HL-60 (cell line): ENCODE measurements at regions not wholly inside any gene's neighbourhood (a gene's known extent, or its start where the extent isn't known, plus 50 kb on each side); places are given as distances from the start of the nearest gene placed in this dataset.

Experiments
- DNase-seq, 2 experiments: peaks; one replicate each; pipeline ENCODE4 v3.0.0-alpha.2; 2010 to 2020; ENCODE audit warnings: low read depth in 1 of 2, low spot score in 1 of 2
- H3K27ac ChIP-seq: fragments of 250-450 bp; sonication (Bioruptor Pico); replicated peaks from 2 replicates; pipeline ENCODE4 v1.5.1; 2020; ENCODE audit warnings: mild to moderate bottlenecking, moderate library complexity
- H3K27me3 ChIP-seq: fragments of 250-450 bp; sonication (Bioruptor Pico); 2 replicates; pipeline ENCODE4 v1.5.1; 2021; ENCODE audit warnings: mild to moderate bottlenecking, moderate library complexity; ENCODE audit not compliant: insufficient read depth, poor library complexity, severe bottlenecking
- H3K4me3 ChIP-seq: replicated peaks from 2 replicates; pipeline ENCODE4 v1.5.1; 2011; ENCODE audit warnings: mild to moderate bottlenecking, control low read depth, low read length; ENCODE audit not compliant: insufficient read depth
- GABPA ChIP-seq: IDR thresholded peaks from 2 replicates; pipeline ENCODE4 v1.6.1; 2012; ENCODE audit warnings: low read depth
- POLR2AphosphoS5 ChIP-seq: IDR thresholded peaks from 2 replicates; pipeline ENCODE4 v1.6.1; 2012; ENCODE audit warnings: low read depth
- SPI1 ChIP-seq: IDR thresholded peaks from 2 replicates; pipeline ENCODE4 v1.6.1; 2012; ENCODE audit warnings: low read depth, mild to moderate bottlenecking, borderline replicate concordance
- TF ChIP-seq, protein P1 (sequence below): IDR thresholded peaks from 2 replicates; pipeline ENCODE4 v1.6.1; 2012; ENCODE audit warnings: low read depth; ENCODE audit not compliant: insufficient replicate concordance
- TF ChIP-seq, protein P2 (sequence below): IDR thresholded peaks from one replicate; pipeline ENCODE4 v1.5.1; 2011; ENCODE audit warnings: low read length, control low read depth, inconsistent platforms; ENCODE audit not compliant: insufficient read depth

DNA sequence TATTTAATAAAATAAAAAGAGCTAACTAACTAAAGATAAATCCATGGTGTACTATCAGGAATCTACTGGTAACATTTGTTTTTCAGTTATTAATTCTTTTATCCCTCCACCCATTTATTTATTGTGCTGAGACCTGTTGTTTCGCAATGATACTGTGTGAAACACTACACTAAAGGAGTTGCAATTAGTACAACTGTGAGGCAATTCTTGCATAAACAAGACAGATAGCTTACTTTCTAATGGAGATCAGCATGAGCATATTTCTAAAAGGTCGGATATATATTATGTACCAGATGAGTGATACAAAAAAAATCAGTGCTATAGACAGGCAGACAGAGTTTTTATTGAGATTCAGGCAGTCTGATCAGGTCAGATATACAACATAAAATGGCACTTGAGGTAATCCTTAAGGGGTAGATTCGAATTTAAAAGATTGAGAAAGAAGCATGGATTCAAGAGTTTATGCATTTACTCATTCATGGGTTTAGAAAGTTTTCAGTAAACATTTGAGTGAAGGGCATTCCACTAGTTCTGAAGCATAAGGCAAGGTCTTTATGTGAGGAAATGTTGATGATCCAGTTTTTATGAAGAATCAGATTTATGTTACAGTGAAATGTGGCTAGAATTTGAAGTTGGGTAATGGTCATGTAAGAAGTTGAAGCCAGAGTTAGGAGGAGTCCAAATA is 147.6 kb downstream of the POLR1F start:
- no peak overlapping the region for H3K27ac ChIP-seq
- no peak overlapping the region for H3K4me3 ChIP-seq
- DNase-seq, result no peak
- H3K27me3 ChIP-seq, result no peaks in the 10 kb centered on the region
- TF ChIP-seq, protein P1, sequence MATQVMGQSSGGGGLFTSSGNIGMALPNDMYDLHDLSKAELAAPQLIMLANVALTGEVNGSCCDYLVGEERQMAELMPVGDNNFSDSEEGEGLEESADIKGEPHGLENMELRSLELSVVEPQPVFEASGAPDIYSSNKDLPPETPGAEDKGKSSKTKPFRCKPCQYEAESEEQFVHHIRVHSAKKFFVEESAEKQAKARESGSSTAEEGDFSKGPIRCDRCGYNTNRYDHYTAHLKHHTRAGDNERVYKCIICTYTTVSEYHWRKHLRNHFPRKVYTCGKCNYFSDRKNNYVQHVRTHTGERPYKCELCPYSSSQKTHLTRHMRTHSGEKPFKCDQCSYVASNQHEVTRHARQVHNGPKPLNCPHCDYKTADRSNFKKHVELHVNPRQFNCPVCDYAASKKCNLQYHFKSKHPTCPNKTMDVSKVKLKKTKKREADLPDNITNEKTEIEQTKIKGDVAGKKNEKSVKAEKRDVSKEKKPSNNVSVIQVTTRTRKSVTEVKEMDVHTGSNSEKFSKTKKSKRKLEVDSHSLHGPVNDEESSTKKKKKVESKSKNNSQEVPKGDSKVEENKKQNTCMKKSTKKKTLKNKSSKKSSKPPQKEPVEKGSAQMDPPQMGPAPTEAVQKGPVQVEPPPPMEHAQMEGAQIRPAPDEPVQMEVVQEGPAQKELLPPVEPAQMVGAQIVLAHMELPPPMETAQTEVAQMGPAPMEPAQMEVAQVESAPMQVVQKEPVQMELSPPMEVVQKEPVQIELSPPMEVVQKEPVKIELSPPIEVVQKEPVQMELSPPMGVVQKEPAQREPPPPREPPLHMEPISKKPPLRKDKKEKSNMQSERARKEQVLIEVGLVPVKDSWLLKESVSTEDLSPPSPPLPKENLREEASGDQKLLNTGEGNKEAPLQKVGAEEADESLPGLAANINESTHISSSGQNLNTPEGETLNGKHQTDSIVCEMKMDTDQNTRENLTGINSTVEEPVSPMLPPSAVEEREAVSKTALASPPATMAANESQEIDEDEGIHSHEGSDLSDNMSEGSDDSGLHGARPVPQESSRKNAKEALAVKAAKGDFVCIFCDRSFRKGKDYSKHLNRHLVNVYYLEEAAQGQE, result no peak
- TF ChIP-seq SPI1, result no peak
- TF ChIP-seq, protein P2, sequence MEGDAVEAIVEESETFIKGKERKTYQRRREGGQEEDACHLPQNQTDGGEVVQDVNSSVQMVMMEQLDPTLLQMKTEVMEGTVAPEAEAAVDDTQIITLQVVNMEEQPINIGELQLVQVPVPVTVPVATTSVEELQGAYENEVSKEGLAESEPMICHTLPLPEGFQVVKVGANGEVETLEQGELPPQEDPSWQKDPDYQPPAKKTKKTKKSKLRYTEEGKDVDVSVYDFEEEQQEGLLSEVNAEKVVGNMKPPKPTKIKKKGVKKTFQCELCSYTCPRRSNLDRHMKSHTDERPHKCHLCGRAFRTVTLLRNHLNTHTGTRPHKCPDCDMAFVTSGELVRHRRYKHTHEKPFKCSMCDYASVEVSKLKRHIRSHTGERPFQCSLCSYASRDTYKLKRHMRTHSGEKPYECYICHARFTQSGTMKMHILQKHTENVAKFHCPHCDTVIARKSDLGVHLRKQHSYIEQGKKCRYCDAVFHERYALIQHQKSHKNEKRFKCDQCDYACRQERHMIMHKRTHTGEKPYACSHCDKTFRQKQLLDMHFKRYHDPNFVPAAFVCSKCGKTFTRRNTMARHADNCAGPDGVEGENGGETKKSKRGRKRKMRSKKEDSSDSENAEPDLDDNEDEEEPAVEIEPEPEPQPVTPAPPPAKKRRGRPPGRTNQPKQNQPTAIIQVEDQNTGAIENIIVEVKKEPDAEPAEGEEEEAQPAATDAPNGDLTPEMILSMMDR, result no peak
- no peak for TF ChIP-seq GABPA

DNA sequence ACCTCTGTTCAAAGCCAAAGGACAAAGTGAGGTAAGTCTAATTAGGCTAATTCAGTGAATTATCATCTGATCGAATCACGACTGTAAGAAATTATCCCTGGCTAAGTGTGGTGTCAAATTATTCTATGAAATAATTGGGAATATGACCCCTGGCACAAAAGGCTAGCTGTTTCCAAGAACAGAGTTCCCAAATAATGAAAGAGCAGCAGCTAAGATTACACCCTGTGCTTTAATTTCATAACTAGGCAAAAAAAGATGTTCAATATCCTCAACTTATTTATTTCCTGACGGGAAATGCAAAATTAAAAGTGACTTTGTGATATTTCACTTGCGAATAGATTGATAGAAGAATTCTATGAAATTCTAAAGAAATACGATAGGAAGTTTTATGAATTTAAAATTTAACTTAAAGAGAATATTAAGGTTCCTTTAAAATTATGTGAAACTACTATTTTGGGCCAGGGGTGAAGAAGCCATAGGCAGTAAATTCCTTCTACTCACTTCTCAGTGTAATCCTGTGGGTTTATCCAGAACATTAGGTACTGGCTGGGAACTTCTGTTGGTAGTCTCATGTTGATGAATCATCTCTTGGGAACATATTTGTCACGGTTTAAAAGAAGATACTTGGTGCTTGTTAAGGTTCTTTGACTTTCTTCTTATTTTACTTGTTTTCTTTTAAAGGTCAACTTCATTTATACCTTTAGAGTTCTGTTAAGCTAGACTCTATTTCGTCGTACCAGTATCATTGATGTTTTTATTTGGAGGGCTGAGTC is 148.5 kb downstream of the POLR1F start:
- no peak for DNase-seq
- Histone ChIP-seq H3K27me3 (no peaks in the 10 kb centered on the region), H3K27ac (no peak overlapping the region), H3K4me3 (no peak overlapping the region)
- TF ChIP-seq SPI1 (no peak), POLR2AphosphoS5 (no peak), GABPA (no peak)
- TF ChIP-seq, protein P1, result no peak
- TF ChIP-seq, protein P2, result no peak

DNA sequence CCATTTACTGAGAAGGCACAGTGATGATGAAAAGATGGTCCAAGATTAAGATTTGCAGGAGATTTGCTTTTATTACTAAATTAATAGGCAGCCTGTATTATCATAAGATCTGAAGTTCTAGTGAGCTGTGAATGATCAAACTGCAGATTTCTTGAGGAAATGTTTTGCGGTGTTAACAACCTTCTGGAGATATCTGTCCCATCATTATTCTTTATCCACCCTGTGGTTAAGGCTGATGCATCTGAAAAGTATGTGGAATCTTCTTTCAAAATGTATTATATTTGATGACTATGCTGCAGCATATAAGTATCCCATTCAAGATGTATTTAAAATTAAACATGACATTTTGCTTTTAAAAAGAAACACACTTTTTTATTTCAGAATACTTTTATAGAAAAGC is 150.3 kb downstream of the POLR1F start:
- no peak for TF ChIP-seq SPI1
- Histone ChIP-seq H3K27me3 (no peaks in the 10 kb centered on the region), H3K4me3 (no peak overlapping the region), H3K27ac (no peak overlapping the region)
- DNase-seq, result no peak

DNA sequence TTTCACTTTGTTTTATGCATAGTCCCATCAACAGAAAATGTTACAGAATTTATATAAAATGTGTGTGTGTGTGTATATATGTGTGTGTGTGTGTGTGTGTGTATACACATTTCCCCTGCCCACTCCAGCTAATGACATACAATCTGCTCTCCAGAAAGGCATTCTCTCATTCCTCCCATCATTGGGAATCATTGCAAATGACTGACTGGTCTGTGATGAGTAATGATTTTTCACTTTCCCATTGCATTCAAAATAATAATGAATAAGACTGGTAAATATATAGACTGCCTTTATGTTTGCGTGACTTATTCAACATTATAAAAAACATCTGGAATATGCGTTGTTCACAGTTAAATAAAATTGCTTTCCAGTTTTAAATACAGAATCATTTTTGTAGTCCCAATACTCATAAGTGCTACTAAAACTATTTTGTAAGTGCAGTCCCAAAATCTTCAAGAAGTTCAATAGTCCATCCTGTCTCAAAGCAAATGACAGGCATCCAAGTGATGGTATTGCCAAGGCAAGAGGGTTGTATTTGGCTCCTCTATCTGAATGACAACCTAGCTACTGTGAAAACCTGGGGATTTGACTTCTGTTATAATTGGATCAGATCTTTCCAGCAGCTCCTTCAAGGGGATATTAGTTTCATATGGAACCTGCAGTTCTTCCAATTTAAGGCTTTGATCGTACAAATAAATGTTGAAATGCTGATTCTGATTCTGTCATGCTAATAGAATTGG is 150.9 kb downstream of the POLR1F start:
- no peaks in the 10 kb centered on the region for H3K27me3 ChIP-seq
- no peak overlapping the region for H3K4me3 ChIP-seq
- no peak for DNase-seq
- H3K27ac ChIP-seq, result no peak overlapping the region
- TF ChIP-seq POLR2AphosphoS5 (no peak), SPI1 (no peak), GABPA (no peak)
- TF ChIP-seq, protein P1, result no peak
- TF ChIP-seq, protein P2, result no peak
